ENCODE measurements at regions not wholly inside any gene's neighbourhood (a gene's known extent, or its start where the extent isn't known, plus 50 kb on each side); places are given as distances from the start of the nearest gene placed in this dataset.

GRCh38 chr2:145058457-145058856, 538.5 kb upstream of the ZEB2 start:
- Histone ChIP-seq H3K23me2 (ENCODE audit: insufficient read length, low read depth, low read length, poor library complexity, severe bottlenecking) (no peaks in the 10 kb centered on the region), H3K79me2 (ENCODE audit: insufficient read depth, low read length) (no peaks in the 10 kb centered on the region), H2BK20ac (ENCODE audit: low read depth, low read length, poor library complexity, severe bottlenecking) (no peak overlapping the region), H2BK5ac (ENCODE audit: insufficient read length, low read length) (no peak overlapping the region), H4K8ac (replicated peaks; ENCODE audit: insufficient read length, low read depth, low read length) (no peak overlapping the region), H2BK12ac (ENCODE audit: insufficient read length, low read depth, low read length) (no peak overlapping the region), H4K20me1 (ENCODE audit: control insufficient read depth, insufficient read depth, insufficient read length) (no peaks in the 10 kb centered on the region), H3K27me3 (ENCODE audit: insufficient read depth, low read length) (no peaks in the 10 kb centered on the region), H4K91ac (ENCODE audit: insufficient read length, low read depth, low read length) (no peak overlapping the region), H3K56ac (ENCODE audit: insufficient read length, low read depth, low read length) (no peak overlapping the region), H2AFZ (ENCODE audit: low read length) (no peak overlapping the region), H3K79me1 (ENCODE audit: insufficient read depth, low read depth, low read length, poor library complexity, severe bottlenecking) (no peaks in the 10 kb centered on the region), H3K9me3 (ENCODE audit: control insufficient read depth, low read depth, low read length) (no peaks in the 10 kb centered on the region), H3K9ac (ENCODE audit: extremely low read depth, insufficient read length, low read length) (no peak overlapping the region), H3K18ac (ENCODE audit: insufficient read length, low read depth, low read length) (no peak overlapping the region), H3K4me1 (ENCODE audit: insufficient read depth, low read length) (no peaks in the 10 kb centered on the region), H2AK5ac (ENCODE audit: insufficient read length, low read length) (no peak overlapping the region), H3K4ac (ENCODE audit: low read depth, low read length) (no peak overlapping the region), H2BK120ac (ENCODE audit: low read depth, low read length, poor library complexity, severe bottlenecking) (no peak overlapping the region), H3K23ac (ENCODE audit: insufficient read length, low read depth, low read length) (no peak overlapping the region), H3K14ac (ENCODE audit: insufficient read depth, low read length) (no peak overlapping the region), H3K27ac (ENCODE audit: insufficient read length, low read depth, low read length) (no peak overlapping the region), H3K4me2 (ENCODE audit: insufficient read depth, insufficient read length, low read length) (no peak overlapping the region), H4K5ac (ENCODE audit: insufficient read length, low read depth, low read length) (no peak overlapping the region), H2BK15ac (ENCODE audit: low read depth, low read length) (no peak overlapping the region), H3T11ph (ENCODE audit: low read length) (no peak overlapping the region)
- no peaks in the 10 kb centered on the region for H3K9me3 Mint-ChIP-seq
- H3K27ac Mint-ChIP-seq: no peak overlapping the region
- H3K4me3 Mint-ChIP-seq: no peak overlapping the region
- DNase-seq: no peak
- peaks cover 3% of the 10 kb centered on the region in 2 experiments for H3K4me1 Mint-ChIP-seq
- H3K27me3 Mint-ChIP-seq (ENCODE audit: low read depth): no peaks in the 10 kb centered on the region
- TF ChIP-seq CTCF (conservative IDR thresholded peaks at IDR 0.05): no peak
- no CpG with 5 or more reads among the region's 1 CpG for WGBS (ENCODE audit: extremely low coverage, insufficient read length, low lambda C conversion rate)
- H3K36me3 Mint-ChIP-seq (ENCODE audit: insufficient read depth in 1 of 3, low read depth in 3 of 3): no peaks in the 10 kb centered on the region
